Glomerular visceral epithelial cell (primary cell): ENCODE measurements at regions not wholly inside any gene's neighbourhood (a gene's known extent, or its start where the extent isn't known, plus 50 kb on each side); places are given as distances from the start of the nearest gene placed in this dataset.
A peak's percentile ranks its signal among the peaks of the same experiment; 100 is the strongest.
"Not testable (repeated sequence)": the region's sequence is repeated elsewhere in the genome, so short reads cannot be mapped to it uniquely, and the experiment has no call there.

ENCODE experiments used
- DNase-seq: peaks from one replicate; pipeline ENCODE4 v3.0.0-alpha.2; 2016; ENCODE audit errors: extremely low spot score

DNA sequence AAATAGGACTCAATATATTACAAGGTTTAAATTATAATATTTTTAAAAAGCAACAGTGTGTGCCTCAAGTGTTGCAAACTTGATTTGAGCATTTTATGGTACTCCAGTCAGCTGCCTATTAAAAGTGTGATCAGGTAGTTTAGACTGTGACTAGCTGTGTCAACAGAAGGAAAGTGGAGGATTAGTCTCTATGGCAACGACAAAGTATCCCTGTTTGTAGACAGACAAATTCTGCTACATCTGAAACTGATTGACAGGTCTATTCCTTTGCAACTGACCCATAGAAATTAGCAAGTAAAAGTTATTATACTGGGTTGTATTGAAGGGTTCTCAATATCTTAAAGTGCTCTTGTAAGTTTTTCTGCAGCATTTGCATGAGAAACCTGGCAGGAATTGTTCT, 249.8 kb upstream of the ARRDC3 start:
- no peak for DNase-seq

DNA sequence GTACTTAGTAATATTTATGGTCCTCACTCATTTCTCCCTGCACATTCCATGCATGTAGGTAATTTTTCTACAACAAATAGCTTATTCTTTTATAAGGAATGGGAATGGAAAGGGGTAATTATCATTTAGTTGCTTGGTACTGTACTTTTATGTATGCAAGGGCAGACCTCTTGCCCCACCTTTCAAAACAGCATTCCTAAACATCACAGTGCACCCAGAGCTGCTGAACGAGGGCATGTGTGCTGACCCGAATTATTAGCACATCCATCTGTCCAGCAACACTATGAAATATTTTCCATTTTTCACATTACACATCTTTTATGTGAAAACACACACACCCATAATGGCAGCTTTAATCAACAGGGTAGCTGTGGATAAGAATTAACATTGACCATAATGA, 228.6 kb upstream of the ARRDC3 start:
- DNase-seq = no peak

DNA sequence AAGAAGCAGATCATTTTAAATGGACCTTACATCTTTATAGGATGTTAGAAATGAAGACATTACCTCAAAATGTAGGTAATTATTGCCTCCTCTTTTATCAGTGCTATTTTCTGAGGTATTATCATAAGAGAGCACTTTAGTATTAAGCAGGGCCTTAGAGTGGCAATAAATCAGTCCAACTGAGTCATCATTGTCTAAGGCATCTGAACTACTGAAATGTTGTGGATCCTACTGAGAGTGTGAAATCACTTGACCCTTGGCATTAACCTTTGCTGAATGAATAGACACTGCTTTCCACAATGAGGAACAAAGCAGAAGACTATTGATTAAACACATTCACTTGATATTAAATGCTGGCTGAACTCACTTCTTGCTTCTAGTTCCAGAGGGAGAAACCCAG, 224.6 kb upstream of the ARRDC3 start:
- no peak for DNase-seq

DNA sequence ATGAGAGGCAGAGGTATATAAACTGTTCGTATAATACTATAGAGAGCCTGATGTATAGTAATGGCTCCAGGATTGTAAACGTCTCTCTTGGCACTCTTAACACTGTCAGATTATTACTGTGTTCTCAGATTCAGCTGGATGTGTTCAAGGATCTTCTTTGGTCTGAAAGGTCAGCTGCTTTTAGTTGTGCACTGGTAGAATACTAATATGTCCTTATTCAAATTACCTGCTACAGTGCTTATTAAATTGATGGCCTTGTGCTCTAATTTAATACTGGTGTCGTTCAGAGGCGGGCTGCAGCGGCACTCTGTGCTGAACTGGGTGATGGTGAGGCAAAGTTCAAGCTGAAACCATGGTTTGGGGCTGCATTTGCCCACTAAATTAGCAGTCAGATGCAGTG, 216.7 kb upstream of the ARRDC3 start:
- no peak for DNase-seq

DNA sequence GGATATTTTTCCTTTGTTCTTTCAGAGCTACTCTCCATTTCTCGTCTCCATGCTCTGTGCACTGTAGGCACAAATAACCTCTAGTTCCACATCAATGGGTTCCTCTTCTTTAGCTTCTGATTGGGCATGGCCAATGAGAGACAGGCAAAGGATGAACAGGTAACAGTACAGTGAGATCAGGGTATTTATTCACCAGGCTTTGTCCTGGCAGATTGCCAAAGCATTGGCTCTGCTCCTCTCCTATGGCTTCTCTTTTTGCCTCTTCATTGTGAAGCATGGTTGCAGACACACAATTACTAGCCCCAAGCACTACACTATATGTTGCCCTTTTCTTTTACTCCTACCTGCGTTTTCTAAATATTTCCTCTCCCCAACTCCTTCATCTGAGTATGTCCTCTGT, 215.1 kb upstream of the ARRDC3 start:
- no peak for DNase-seq

DNA sequence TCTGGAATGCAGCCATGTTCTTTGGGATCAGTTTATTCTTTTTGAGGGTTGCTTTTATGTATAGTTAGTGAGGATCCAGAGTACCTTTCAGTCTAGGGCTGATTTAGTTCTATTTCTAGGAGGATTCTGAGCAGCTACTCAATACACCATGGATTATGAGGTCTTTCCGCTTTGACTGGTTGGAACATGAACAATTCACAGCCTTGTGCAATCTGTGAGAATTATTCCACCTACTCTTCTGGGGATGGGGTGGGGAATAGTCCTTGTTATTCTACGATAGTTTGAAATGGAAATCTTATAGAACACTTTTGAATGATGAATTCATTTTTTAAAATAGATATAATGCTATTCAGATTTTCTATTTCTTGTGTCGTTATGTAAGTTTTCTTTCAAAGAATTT, 212.3 kb upstream of the ARRDC3 start:
- no peak for DNase-seq

DNA sequence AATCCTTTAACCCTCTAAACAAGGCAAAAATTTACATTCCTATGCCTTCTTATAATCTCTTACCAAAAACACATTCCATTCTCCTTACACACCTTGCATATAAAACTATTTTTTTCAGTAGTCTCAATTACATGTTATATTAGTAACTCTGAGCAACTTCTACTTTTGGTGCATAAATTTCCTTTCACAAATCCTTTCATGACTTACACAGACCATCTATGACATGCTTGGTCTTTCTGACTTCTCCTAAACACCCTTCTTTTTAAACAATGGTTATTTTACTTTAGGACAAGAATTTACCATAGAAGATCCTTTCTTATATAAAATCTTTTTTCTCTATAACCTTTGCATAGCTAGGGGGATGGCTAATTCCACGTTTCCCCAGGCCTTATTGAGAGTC, 208.0 kb upstream of the ARRDC3 start:
- DNase-seq = peak; percentile 7

DNA sequence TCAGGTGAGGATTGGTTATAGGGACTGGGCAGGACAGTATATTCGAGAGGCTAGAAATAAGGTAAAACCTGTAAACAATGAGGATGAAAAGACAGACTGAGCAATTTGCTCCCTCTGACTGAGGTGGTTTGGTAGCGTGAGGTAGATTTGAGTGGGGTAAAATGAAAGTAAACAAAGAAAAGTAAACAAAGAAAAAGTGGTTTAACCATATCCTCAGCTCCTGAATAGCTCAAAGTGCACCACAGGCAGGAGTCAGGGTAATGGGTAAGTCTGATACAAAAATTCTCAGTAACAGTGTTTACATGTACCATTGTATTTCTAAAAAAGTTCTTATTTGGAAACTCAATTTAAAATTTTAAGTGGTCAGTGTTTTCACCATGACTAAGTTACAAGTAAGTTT, 203.1 kb upstream of the ARRDC3 start:
- no peak for DNase-seq

DNA sequence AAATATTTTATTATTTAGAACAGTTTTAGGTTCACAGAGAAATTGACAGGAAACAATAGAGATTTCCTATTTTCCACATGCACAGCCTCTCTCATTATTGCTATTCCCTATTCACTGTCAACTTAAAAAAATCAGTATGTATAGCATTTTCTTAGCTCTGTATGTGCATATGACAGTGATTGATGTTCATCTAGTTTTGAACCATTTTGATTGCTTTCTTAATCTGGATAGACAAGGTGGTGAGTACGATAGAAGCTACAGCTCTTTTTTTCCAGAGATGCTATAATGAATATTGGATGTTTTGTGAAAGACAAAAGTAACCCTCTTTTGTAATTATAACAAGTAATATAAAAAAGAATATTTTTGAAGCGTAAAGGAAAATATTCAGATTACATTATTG, 201.2 kb upstream of the ARRDC3 start:
- no peak for DNase-seq

DNA sequence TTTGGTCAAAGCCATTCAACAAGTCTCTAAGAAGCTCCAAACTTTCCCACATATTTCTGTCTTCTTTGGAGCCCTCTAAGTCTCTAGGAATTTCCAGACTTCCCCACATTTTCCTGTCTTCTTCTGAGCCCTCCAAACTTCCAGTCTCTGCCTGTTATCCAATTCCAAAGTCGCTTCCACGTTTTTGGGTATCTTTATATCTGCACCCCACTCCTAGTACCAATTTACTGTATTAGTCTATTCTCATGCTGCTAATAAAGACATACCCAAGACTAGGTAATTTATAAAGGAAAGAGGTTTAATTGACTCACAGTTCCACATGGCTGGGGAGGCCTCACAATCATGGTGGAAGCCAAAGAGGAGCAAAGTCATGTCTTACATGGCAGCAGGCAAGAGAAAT, 182.9 kb upstream of the ARRDC3 start:
- not testable (repeated sequence) for DNase-seq

DNA sequence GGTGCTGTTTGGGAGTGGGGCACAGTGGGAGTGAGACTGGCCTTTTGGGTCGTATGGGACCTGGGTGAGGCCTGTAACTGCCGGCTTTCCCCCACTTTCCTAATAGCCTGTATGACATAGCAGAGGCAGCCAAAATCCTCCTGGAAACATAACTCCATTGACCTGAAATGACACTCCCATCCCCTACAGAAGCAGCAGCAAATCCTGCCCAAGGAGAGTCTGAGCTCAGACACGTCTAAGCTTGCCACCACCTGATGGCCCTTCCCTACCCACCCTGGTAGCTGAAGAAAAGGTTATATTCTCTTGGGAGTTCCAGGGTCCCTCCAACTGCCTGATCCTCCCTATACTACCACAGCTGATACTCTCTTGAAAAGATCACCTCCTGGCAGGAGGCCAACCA, 179.8 kb upstream of the ARRDC3 start:
- no peak for DNase-seq

DNA sequence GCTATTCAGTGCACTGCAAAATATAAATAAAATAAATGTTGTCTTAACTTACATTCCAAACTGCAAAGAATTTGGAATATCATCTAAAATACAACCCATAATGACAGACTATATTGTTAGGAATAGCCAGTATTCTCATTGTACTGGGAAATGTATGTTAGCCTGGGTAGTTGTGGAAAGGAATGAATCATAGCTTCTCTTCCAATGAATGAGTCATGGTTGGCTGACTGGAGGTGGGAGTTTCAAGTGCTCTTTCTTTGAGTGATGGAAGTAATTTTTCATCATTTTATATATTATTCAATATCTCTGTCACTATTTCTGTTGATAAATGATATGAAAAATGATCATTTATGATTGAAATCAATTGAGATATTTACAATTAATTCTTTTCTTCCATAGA, 158.6 kb upstream of the ARRDC3 start:
- DNase-seq = peak; percentile 25

DNA sequence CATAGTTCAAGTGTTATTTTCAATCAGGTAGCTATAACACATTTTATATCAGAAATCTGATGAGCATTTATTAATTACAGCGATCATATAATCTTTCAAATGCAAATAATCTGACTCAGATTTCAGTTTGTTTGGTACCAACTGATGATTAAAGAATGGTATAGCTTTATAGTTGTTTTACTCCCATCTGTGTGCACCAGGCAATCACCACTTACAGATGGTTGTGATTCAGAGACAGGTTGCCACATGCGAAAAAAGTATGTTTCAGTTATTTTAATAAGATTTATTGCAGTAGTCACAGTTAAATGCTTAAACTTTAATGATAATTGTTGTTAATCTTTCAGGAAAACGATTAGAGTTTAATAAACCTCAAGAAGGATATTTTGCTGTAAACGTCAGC, 155.1 kb upstream of the ARRDC3 start:
- no peak for DNase-seq

DNA sequence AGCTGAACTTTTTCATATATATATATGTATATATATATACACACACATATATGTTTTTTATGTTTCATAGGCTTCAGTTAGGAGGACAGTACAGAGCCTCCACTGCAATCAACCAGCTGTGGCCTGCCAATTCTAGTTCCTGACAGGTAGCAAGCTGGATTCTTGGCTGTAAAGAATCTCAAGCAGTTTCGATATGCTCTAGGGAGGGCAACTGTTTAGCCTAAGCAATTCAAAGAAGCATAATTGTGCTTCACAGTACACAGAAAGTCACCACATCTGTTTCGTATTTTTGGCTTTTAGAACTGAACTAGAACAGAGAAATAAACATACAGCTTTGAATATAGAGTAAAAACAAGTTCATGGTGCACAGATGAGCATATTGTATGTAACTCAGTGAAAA, 152.4 kb upstream of the ARRDC3 start:
- DNase-seq = no peak

DNA sequence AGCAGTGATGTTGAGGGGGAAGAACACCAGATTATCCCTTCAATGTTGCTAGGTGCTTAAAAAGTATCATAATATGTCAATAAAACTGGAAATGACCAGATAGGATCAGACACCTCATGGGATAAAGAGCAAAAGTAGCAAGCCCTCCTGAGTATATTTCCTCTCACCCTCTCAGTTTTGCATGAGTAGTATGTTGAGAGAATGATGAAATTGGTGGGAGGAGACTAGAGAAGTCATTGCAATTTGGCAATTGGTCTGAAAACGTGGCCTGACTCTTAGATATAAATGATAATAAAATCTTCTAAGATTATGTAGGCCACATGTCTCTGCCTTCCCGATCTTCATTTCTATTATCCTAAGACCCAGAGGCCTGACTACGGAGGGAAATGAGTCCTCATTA, 151.2 kb upstream of the ARRDC3 start:
- no peak for DNase-seq

DNA sequence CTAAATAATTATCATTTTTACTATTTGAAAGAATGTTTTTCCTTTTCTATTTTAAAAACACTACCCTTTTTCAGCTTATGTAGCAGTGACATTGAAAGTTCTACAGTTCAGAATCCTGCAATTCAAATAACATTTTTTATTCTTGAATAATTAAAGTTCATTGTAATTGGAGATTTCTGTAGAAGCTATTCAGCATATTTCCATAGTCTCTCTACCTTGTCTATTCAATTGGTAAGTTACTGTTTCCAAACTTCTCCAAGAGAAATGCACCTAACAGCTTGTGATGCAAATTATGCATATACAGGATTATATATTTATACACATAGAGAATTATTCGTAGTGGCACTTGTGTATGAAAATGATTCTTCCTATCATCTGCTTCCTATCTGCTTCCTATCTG, 149.7 kb upstream of the ARRDC3 start:
- no peak for DNase-seq

DNA sequence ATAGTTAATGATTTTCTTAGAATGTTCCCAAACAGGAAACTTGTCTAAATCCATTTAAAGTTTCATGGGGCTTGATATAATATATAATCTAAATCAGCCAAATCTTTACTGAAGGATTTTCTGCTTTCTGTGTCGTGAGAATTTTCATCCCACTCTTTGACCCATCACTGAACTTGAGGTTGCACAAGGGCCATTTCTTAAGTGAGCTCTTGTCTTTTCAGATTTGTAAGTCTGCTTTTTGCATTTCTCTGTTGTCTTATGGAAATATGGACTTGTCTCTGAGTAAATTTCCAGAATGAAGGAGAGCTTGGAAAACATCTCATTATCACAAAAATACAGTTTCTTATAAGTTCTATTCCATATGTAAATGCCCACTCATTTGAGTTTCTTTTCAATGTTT, 149.2 kb upstream of the ARRDC3 start:
- no peak for DNase-seq

DNA sequence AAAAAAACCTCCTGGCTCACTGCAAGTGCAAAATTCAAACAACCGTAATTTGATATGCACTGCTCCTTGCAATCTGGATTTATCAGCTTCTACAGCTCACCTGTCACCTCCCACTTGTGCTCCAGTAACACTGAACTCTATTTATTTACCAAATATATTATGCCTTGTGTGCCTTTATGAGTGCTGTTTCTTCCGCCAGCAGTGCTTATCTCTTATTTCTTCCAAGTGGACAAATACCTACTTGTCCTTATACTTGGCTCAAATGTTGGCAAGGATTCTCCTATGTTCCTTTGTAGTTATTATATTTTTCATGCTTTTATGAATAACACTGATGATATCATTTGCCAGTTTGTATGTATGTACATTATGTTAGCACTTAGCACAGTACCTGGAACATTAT, 145.7 kb upstream of the ARRDC3 start:
- no peak for DNase-seq

DNA sequence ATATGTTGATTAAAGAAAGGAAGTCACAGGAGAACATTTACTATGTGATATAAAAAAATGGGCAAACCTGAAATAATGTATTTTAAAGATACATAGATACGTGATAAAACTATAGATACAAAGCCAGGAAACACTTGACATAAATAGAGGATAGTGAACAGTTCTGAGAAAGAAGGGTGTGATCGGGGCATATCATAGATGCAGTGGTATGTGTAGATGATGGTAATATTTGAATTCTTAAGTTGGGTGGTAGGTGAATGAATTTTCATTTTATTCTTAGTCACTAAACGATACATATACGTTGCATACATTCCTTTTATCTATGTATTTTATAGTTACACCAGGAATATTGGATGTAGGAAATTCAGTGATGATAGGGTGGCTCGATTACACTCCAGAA, 138.7 kb upstream of the ARRDC3 start:
- no peak for DNase-seq

DNA sequence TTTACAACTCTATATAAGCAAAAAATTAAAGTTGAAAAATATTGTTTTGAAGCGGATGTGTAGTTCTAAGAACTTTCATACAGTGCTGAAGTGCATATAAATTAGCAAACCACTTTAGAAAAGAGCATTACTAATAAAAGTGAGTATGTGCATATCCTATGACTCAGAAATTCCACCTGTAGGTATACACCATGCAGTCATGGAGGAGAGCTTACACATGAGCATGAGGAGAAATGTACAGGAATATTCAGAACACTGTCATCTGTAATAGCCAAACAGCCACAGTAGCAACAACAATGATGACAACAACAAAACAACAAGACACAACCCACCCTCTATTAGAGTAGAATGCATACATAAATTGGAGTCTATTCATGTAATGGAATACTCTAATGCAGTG, 138.2 kb upstream of the ARRDC3 start:
- no peak for DNase-seq

DNA sequence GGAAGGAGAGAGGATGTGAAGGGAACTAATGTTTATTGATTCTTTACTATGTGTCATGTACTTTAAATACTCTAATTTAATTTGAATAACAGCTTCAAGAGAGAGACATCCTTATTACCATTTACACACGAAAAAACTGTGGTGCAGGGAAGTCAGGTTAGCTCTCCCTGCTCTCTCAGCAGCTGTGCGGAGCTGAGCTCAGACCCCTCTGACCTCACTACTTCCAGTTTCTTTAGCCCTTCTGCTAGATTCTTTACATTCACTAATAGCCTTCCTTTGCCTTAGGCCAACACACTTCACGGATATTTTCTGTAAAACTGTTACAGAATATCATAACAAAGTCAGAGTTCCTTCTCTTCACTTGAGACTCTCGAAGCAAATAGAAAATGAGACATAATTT, 131.3 kb upstream of the ARRDC3 start:
- no peak for DNase-seq

DNA sequence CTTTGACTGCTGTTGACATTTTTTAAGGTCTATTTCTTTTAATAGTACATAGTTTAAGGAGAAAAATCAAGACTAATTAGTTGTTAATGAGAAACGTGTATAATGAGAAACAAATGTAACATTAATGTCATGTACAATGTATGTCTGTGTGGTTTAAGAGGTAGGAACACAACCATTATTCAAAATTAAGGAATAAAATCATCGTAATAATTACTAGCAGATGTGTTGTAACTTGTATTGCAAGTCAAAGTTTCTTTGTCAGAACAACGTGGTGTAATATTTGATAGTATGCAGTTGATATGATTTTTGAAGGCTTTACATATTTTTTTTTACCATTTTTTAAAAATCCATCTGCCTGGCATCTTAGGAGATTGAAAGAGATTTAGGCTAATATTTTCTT, 120.2 kb upstream of the ARRDC3 start:
- no peak for DNase-seq

DNA sequence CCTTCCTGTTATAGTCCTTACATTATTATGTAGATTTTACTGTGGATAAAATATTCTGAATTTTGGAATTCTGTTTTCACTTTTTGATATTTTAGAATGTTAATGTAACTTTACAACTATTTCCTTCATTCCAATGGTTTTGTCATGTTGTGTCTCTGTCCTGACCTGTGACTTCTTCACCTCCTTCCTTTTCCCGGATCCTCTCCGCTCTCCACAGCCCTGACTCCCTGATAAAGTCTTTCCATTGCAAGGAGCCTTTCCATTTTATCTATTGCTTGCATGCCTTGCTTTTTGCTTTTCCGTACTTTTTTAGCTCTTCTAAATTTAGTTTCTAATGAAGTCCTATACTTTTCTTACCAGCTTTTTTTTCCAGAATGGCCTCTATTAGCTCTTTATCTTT, 117.6 kb upstream of the ARRDC3 start:
- no peak for DNase-seq

DNA sequence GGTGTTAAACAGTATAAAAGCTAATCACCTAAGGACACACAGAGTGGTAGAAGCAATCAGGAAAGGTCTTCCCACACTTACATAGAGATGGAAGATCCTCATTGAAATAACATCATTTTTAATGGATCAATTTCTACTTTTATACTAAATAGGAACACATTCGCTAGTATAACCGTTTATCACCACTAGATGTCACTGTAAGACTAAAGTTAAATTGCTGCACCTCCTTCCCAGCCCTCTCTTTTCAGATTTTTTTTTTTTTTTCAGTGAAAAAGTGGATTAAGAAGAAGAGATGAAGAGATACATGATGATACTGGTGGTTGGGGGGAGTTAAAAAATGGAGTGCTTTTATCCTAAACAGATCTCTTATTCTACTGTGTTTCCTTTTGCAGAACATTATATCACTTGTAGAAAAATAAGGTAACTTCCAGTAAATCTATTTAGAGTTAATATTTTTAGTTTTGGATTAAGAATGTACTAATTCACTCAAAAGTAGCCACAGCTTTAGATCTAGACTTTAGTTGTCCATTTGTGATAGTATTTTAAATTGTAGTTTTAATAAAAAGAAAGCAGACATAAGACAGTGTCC, 116.9 kb upstream of the ARRDC3 start:
- DNase-seq = peak; percentile 56

DNA sequence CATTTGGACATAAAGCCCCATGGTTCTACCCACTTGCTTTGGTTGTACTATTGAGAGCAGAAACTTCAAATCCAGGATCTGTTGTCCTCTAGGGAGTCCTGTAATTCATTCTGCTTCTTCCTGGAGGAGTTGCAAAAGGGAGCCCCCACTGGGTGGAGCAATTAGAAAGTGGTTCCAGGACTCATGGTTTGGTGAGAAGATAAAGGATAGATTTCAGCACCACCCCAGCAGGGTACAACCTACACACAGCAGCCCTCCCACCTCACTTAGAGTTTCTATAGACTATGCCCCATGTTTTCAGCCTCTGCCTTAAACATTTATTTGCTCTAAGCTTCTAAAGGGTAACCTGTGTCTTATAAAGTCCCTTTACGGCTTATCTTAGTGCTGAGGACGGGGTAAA, 112.6 kb upstream of the ARRDC3 start:
- DNase-seq = no peak
